H1 (cell line): ENCODE measurements at regions not wholly inside any gene's neighbourhood (a gene's known extent, or its start where the extent isn't known, plus 50 kb on each side); places are given as distances from the start of the nearest gene placed in this dataset.

Experiments used
- CTCF ChIA-PET: fragments of 300-600 bp; sonication (Branson Sonifier 250); formaldehyde crosslinking; loops from one replicate; lab custom pipeline; 2021; ENCODE audit not compliant: partially characterized antibody; lab: Charles Lee
- POLR2A ChIA-PET: fragments of 300-600 bp; sonication (Branson Sonifier 250); formaldehyde crosslinking; loops from one replicate; lab custom pipeline; 2021; ENCODE audit warnings: inconsistent platforms; ENCODE audit not compliant: partially characterized antibody; lab: Charles Lee
- DNase-seq, 2 experiments: peaks; one replicate each; pipeline versions ENCODE4 v3.0.0 to v3.0.0-alpha.2; 2010 to 2022; ENCODE audit warnings: low spot score in 2 of 2, low read depth in 1 of 2, mixed read lengths in 1 of 2
- FAIRE-seq: peaks from 2 replicates; lab custom pipeline; 2011; peaks lifted over from hg19 to GRCh38; lab: Jason Lieb, UNC
- H2AFZ ChIP-seq: 2 replicates; pipeline ENCODE4 v1.8.1; 2012; ENCODE audit warnings: low read length, inconsistent platforms
- H2AK5ac ChIP-seq: 2 replicates; pipeline ENCODE4 v1.6.1; 2013; ENCODE audit warnings: low read depth, low read length
- H2BK120ac ChIP-seq: replicated peaks from 2 replicates; pipeline ENCODE3; 2013; ENCODE audit warnings: low read depth, low read length, inconsistent platforms
- H2BK12ac ChIP-seq: 2 replicates; pipeline ENCODE4 v1.6.1; 2013; ENCODE audit warnings: low read depth, low read length
- H2BK15ac ChIP-seq: 2 replicates; pipeline ENCODE4 v1.6.1; 2013; ENCODE audit warnings: low read length
- H2BK20ac ChIP-seq: 2 replicates; pipeline ENCODE4 v1.6.1; 2013; ENCODE audit warnings: low read length
- H2BK5ac ChIP-seq: 2 replicates; pipeline ENCODE4 v1.6.1; 2013; ENCODE audit warnings: low read depth, low read length
- H3K14ac ChIP-seq: 2 replicates; pipeline ENCODE4 v1.6.1; 2013; ENCODE audit warnings: inconsistent platforms; ENCODE audit not compliant: insufficient read length
- H3K18ac ChIP-seq: 2 replicates; pipeline ENCODE4 v1.6.1; 2013; ENCODE audit warnings: low read length; ENCODE audit errors: extremely low read depth
- H3K23ac ChIP-seq: 2 replicates; pipeline ENCODE4 v1.6.1; 2013; ENCODE audit warnings: inconsistent platforms; ENCODE audit not compliant: insufficient read length
- H3K23me2 ChIP-seq: 2 replicates; pipeline ENCODE4 v1.6.1; 2013; ENCODE audit warnings: low read depth, low read length
- H3K27ac ChIP-seq: 2 replicates; pipeline ENCODE4 v1.6.1; 2011; ENCODE audit warnings: low read depth, low read length, inconsistent platforms
- H3K27me3 ChIP-seq, 4 experiments: replicated peaks in 1 of 4; 1 replicate in 1 of 4; 2 replicates in 3 of 4; pipeline versions ENCODE4 v1.6.1 to v1.8.1; 2011 to 2013; ENCODE audit warnings: low read length in 3 of 4, mild to moderate bottlenecking in 3 of 4, inconsistent platforms in 2 of 4, mixed read lengths in 2 of 4, moderate library complexity in 1 of 4; ENCODE audit not compliant: control insufficient read depth in 3 of 4, insufficient read depth in 3 of 4; ENCODE audit errors: extremely low read depth in 1 of 4
- H3K36me3 ChIP-seq, 4 experiments: 2 replicates each; pipeline versions ENCODE4 v1.6.1 to v1.8.1; 2011 to 2013; ENCODE audit warnings: mild to moderate bottlenecking in 4 of 4, low read length in 3 of 4, moderate library complexity in 2 of 4, control low read depth in 1 of 4, inconsistent platforms in 1 of 4; ENCODE audit not compliant: insufficient read depth in 4 of 4, control insufficient read depth in 2 of 4
- H3K4ac ChIP-seq: replicated peaks from 2 replicates; pipeline ENCODE3; 2013; ENCODE audit warnings: low read length, low read depth, mixed read lengths, inconsistent platforms; ENCODE audit not compliant: insufficient read length
- H3K4me1 ChIP-seq, 4 experiments: replicated peaks in 1 of 4; 1 replicate in 1 of 4; 2 replicates in 3 of 4; pipeline versions ENCODE4 v1.6.1 to v1.8.1; 2011 to 2013; ENCODE audit warnings: low read length in 3 of 4, inconsistent platforms in 2 of 4, mixed read lengths in 1 of 4; ENCODE audit not compliant: insufficient read depth in 4 of 4, control insufficient read depth in 3 of 4
- H3K4me2 ChIP-seq, 2 experiments: 2 replicates each; pipeline versions ENCODE4 v1.6.1 to v1.8.1; 2011 to 2013; ENCODE audit warnings: low read depth in 2 of 2, low read length in 2 of 2, control low read depth in 1 of 2, inconsistent platforms in 1 of 2, mild to moderate bottlenecking in 1 of 2; ENCODE audit not compliant: insufficient read depth in 1 of 2
- H3K4me3 ChIP-seq, 4 experiments: fragments of 200-600, 300-600 bp in 1 of 4; sonication (generic), shearing (Covaris generic), sonication (Bioruptor Twin) in 1 of 4; 2 replicates each; pipeline versions ENCODE4 v1.5.1 to v1.8.1; 2011 to 2016; ENCODE audit warnings: low read length in 4 of 4, low read depth in 3 of 4, control low read depth in 2 of 4, inconsistent platforms in 2 of 4, mild to moderate bottlenecking in 2 of 4, mixed read lengths in 1 of 4, moderate library complexity in 1 of 4; ENCODE audit not compliant: insufficient read depth in 2 of 4; ENCODE audit errors: extremely low read depth in 1 of 4
- H3K56ac ChIP-seq: replicated peaks from 2 replicates; pipeline ENCODE3; 2013; ENCODE audit warnings: low read depth, mild to moderate bottlenecking, mixed read lengths, low read length, inconsistent platforms; ENCODE audit not compliant: insufficient read length
- H3K79me1 ChIP-seq: 2 replicates; pipeline ENCODE4 v1.6.1; 2013; ENCODE audit warnings: low read depth, low read length, control low read depth
- H3K79me2 ChIP-seq, 2 experiments: 2 replicates each; pipeline versions ENCODE4 v1.6.1 to v1.8.1; 2012 to 2013; ENCODE audit warnings: low read length in 2 of 2, mild to moderate bottlenecking in 2 of 2, inconsistent platforms in 1 of 2; ENCODE audit not compliant: insufficient read depth in 2 of 2, control insufficient read depth in 1 of 2
- H3K9ac ChIP-seq, 4 experiments: replicated peaks in 1 of 4; 1 replicate in 1 of 4; 2 replicates in 3 of 4; pipeline versions ENCODE4 v1.6.1 to v1.8.1; 2011 to 2013; ENCODE audit warnings: low read depth in 3 of 4, low read length in 3 of 4, control low read depth in 2 of 4, mild to moderate bottlenecking in 2 of 4, moderate library complexity in 2 of 4, inconsistent platforms in 1 of 4; ENCODE audit errors: extremely low read depth in 1 of 4
- H3K9me3 ChIP-seq, 2 experiments: 2 replicates each; pipeline versions ENCODE4 v1.6.1 to v1.8.1; 2012 to 2013; ENCODE audit warnings: mild to moderate bottlenecking in 2 of 2, moderate library complexity in 2 of 2, control low read depth in 1 of 2, inconsistent platforms in 1 of 2, low read depth in 1 of 2, low read length in 1 of 2, mixed read lengths in 1 of 2; ENCODE audit not compliant: insufficient read depth in 2 of 2
- H4K20me1 ChIP-seq, 2 experiments: replicated peaks in 1 of 2; 2 replicates each; pipeline versions ENCODE3 to v1.8.1; 2011 to 2013; ENCODE audit warnings: inconsistent platforms in 2 of 2, low read length in 2 of 2, mild to moderate bottlenecking in 1 of 2; ENCODE audit not compliant: insufficient read depth in 2 of 2, control insufficient read depth in 1 of 2
- H4K5ac ChIP-seq: 2 replicates; pipeline ENCODE4 v1.6.1; 2013; ENCODE audit warnings: low read length, low read depth, mixed read lengths, inconsistent platforms; ENCODE audit not compliant: insufficient read length
- H4K8ac ChIP-seq: 2 replicates; pipeline ENCODE4 v1.8.0; 2013; ENCODE audit warnings: mild to moderate bottlenecking, moderate library complexity, low read length, inconsistent platforms; ENCODE audit not compliant: insufficient read depth; ENCODE audit errors: extremely low read depth
- H4K91ac ChIP-seq: replicated peaks from 2 replicates; pipeline ENCODE3; 2013; ENCODE audit warnings: low read length, mixed read lengths, inconsistent platforms; ENCODE audit not compliant: insufficient read length
- ATF3 ChIP-seq: IDR thresholded peaks from 2 replicates; pipeline ENCODE4 v1.6.1; 2011; ENCODE audit warnings: low read depth, mild to moderate bottlenecking, low read length; ENCODE audit not compliant: insufficient read depth
- BACH1 ChIP-seq: IDR thresholded peaks from 2 replicates; pipeline ENCODE4 v1.6.1; 2012; ENCODE audit warnings: low read length, improper control_type of control experiment
- BCL11A ChIP-seq, 2 experiments: IDR thresholded peaks; one replicate each; pipeline ENCODE4 v1.6.1; 2011; ENCODE audit warnings: low read depth in 2 of 2, low read length in 2 of 2, mild to moderate bottlenecking in 2 of 2
- CBX8 ChIP-seq: fragments of 300-800, 300-1000 bp; sonication (generic); IDR thresholded peaks from 2 replicates; pipeline ENCODE4 v1.7.1; 2016; ENCODE audit warnings: low read depth, low read length, borderline replicate concordance
- GTF2F1 ChIP-seq: IDR thresholded peaks from 2 replicates; pipeline ENCODE4 v1.6.1; 2012; ENCODE audit warnings: low read depth, low read length, improper control_type of control experiment, borderline replicate concordance
- HDAC2 ChIP-seq, 2 experiments: fragments of 300-600 bp in 1 of 2; sonication (generic) in 1 of 2; IDR thresholded peaks; 2 replicates each; pipeline ENCODE4 v1.6.1; 2011 to 2012; ENCODE audit warnings: low read depth in 2 of 2, low read length in 2 of 2, mild to moderate bottlenecking in 2 of 2, moderate library complexity in 2 of 2, borderline replicate concordance in 1 of 2, inconsistent platforms in 1 of 2
- NANOG ChIP-seq: IDR thresholded peaks from 2 replicates; pipeline ENCODE4 v1.6.1; 2011; ENCODE audit warnings: low read length, low read depth, mild to moderate bottlenecking, inconsistent platforms; ENCODE audit not compliant: insufficient read depth, poor library complexity, severe bottlenecking
- NRF1 ChIP-seq: IDR thresholded peaks from 2 replicates; pipeline ENCODE4 v1.6.1; 2011; ENCODE audit warnings: mild to moderate bottlenecking, low read depth, low read length, improper control_type of control experiment
- PHF8 ChIP-seq: fragments of 200-600 bp; sonication (generic); conservative IDR thresholded peaks from 2 replicates; pipeline ENCODE4 v1.7.1; 2012; ENCODE audit warnings: low read depth, mild to moderate bottlenecking, inconsistent platforms, low read length, moderate library complexity
- POLR2AphosphoS5 ChIP-seq: IDR thresholded peaks from 2 replicates; pipeline ENCODE4 v1.6.1; 2011; ENCODE audit warnings: low read depth, low read length
- RXRA ChIP-seq: IDR thresholded peaks from 2 replicates; pipeline ENCODE4 v1.6.1; 2011; ENCODE audit warnings: low read depth, mild to moderate bottlenecking, low read length, moderate library complexity; ENCODE audit not compliant: insufficient read depth
- SP1 ChIP-seq: IDR thresholded peaks from 2 replicates; pipeline ENCODE4 v1.6.1; 2011; ENCODE audit warnings: low read depth, low read length
- SP2 ChIP-seq: IDR thresholded peaks from 2 replicates; pipeline ENCODE4 v1.6.1; 2012; ENCODE audit warnings: mild to moderate bottlenecking, low read length, inconsistent platforms
- TAF7 ChIP-seq: optimal IDR thresholded peaks from 2 replicates; pipeline ENCODE3; 2011; ENCODE audit warnings: low read depth, mild to moderate bottlenecking, inconsistent platforms, low read length, moderate library complexity, borderline replicate concordance
- ZNF274 ChIP-seq: IDR thresholded peaks from 2 replicates; pipeline ENCODE4 v1.7.0; 2012; ENCODE audit warnings: low read length, borderline replicate concordance; ENCODE audit errors: extremely low read depth
- WGBS, 2 experiments: shearing (Covaris generic) in 1 of 2; methylation state at CpG; one replicate each; pipeline versions ENCODE4 v1.1.6 to v1.1.7; 2013 to 2015; ENCODE audit warnings: low lambda C conversion rate in 2 of 2, mixed read lengths in 2 of 2, inconsistent platforms in 1 of 2, low coverage in 1 of 2, missing lambda C conversion rate in 1 of 2; ENCODE audit not compliant: insufficient replicate concordance in 2 of 2, insufficient coverage in 1 of 2, insufficient read length in 1 of 2; ENCODE audit errors: extremely low coverage in 1 of 2, missing lambda C conversion rate in 1 of 2; 5-methylcytosine and 5-hydroxymethylcytosine counted together

- WGBS, 2 experiments, result 83% methylated on average over 2 of the region's 2 CpGs; no CpG with 5 or more reads in 1 of the 2 experiments
- FAIRE-seq, result no peak
- TF ChIP-seq BACH1, result no peak
- no peak for TF ChIP-seq ATF3
- no peak for TF ChIP-seq GTF2F1
- TF ChIP-seq SP1, result no peak
- TF ChIP-seq SP2, result no peak
- TF ChIP-seq CBX8, result no peak
- TF ChIP-seq POLR2AphosphoS5, result no peak
- TF ChIP-seq PHF8, result no peak
- TF ChIP-seq BCL11A (IDR thresholded peaks at IDR 0.05; ENCODE audit: low read depth in 2 of 2, low read length in 2 of 2), result no peak
- no peak for TF ChIP-seq NRF1
- no peak for TF ChIP-seq NANOG
- TF ChIP-seq RXRA, result no peak
- TF ChIP-seq TAF7, result no peak
- TF ChIP-seq HDAC2 (IDR thresholded peaks at IDR 0.05; ENCODE audit: borderline replicate concordance in 1 of 2, low read depth in 2 of 2, low read length in 2 of 2), result no peak
- no peak for TF ChIP-seq ZNF274
Observed at GRCh38 chr9:10804486-10804885, 191.7 kb upstream of the PTPRD start.

More at GRCh38 chr9:10804486-10804885, 191.7 kb upstream of the PTPRD start:
- H3K4me2 ChIP-seq, result no peak overlapping the region
- H3K27me3 ChIP-seq, result no peaks in the 10 kb centered on the region
- H3K23me2 ChIP-seq, result no peaks in the 10 kb centered on the region
- H4K8ac ChIP-seq, result no peak overlapping the region
- H2AFZ ChIP-seq, result no peak overlapping the region
- H2BK12ac ChIP-seq, result no peak overlapping the region
- H3K4ac ChIP-seq, result no peak overlapping the region
- H2BK120ac ChIP-seq, result no peak overlapping the region
- H4K5ac ChIP-seq, result no peak overlapping the region
- H3K9ac ChIP-seq, result no peak overlapping the region
- H2BK20ac ChIP-seq, result no peak overlapping the region
- H2BK5ac ChIP-seq, result no peak overlapping the region
- POLR2A ChIA-PET, result no interaction called here
- no peak overlapping the region for H3K23ac ChIP-seq
- H4K20me1 ChIP-seq, result no peaks in the 10 kb centered on the region
- no peaks in the 10 kb centered on the region for H3K79me2 ChIP-seq
- H3K27ac ChIP-seq, result no peak overlapping the region
- no peak overlapping the region for H3K18ac ChIP-seq
- H3K79me1 ChIP-seq, result no peaks in the 10 kb centered on the region
- no peak overlapping the region for H2BK15ac ChIP-seq
- H2AK5ac ChIP-seq, result no peak overlapping the region
- H3K4me1 ChIP-seq, result peaks cover 0 to 3% (median 0%) of the 10 kb centered on the region in 4 experiments; a peak in 1 of 7 replicates
- H3K4me3 ChIP-seq, result no peak overlapping the region
- H4K91ac ChIP-seq, result no peak overlapping the region
- no peak for DNase-seq
- no peaks in the 10 kb centered on the region for H3K36me3 ChIP-seq
- no peak overlapping the region for H3K14ac ChIP-seq
- no peak overlapping the region for H3K56ac ChIP-seq
- H3K9me3 ChIP-seq, result no peaks in the 10 kb centered on the region
- CTCF ChIA-PET, result no interaction called here
